AG09309 (cell line): ENCODE measurements at regions not wholly inside any gene's neighbourhood (a gene's known extent, or its start where the extent isn't known, plus 50 kb on each side); places are given as distances from the start of the nearest gene placed in this dataset.

Source experiments
- DNase-seq: peaks from one replicate; pipeline ENCODE4 v3.0.0-alpha.2; 2010; ENCODE audit warnings: low read depth
- H3K4me3 ChIP-seq: 2 replicates; pipeline ENCODE4 v1.5.1; 2011; ENCODE audit warnings: mild to moderate bottlenecking, low read depth, low read length, moderate library complexity; ENCODE audit not compliant: control insufficient read depth
- TF ChIP-seq, protein P1 (sequence below): IDR thresholded peaks from 2 replicates; pipeline ENCODE4 v1.5.1; 2011; ENCODE audit warnings: mild to moderate bottlenecking, low read depth, low read length, inconsistent platforms; ENCODE audit not compliant: insufficient read depth, control insufficient read depth; ENCODE audit errors: missing control alignments

DNA sequence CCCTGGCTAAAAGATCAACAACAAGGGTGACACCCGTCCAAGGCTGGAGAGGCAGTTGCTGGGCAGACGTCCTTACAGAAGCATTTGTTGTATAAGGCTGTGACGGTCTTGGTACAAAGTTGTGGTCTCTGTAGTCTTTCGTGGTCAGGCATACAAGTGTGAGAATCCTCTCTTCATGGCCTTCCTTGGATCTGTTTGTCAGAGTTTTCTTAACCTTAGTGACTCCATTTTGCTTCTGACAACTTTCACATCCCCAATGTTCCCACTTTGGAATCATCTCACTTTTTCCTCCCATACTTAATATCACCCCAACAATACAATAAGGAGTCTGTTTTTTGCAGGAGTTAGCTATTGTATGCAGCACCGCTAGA, 72.7 kb upstream of the ZCCHC2 start:
- no peak for DNase-seq
- H3K4me3 ChIP-seq: no peak overlapping the region

DNA sequence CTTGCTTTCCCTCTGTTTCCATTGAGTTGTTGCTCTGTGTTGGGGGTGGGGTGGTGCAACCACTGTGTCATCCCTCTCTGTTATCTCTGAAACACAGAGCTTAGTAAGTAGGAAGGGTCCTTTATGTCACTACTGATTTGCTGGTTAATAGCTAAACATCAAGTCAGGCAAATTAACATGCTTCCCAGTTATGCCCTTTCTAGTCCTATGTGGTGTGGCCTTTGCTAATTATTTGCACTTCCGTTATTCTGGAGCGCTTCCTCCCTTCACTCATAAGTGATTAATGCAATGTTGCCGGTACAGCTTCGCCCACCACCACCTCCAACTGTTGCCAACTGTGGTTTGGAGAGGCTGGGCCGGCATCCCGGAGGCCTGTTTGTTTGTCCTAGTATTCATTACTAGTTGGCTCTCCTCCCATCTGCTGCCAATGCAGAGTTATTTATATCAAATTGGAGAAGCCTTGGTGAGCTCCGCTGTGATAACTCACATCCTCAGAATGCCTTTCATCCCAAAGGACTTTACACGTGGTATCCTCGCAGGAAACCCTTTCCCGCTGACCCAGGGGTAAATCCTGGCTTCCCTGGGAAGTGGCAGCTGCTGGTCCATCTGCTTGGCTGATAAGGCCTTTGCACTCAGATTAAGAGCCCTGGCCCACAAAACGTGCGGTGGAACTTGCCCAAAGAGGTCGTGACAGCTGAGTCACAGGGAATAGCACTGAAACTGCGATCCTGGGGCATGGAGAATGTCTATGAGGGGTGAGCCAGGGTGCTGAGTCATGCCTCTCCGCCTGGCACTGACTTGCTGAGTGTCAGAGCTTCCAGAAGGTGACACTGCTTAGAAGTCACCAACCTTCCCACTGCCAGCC, 72.0 kb upstream of the ZCCHC2 start:
- peak; percentile 46 for DNase-seq
- TF ChIP-seq, protein P1, sequence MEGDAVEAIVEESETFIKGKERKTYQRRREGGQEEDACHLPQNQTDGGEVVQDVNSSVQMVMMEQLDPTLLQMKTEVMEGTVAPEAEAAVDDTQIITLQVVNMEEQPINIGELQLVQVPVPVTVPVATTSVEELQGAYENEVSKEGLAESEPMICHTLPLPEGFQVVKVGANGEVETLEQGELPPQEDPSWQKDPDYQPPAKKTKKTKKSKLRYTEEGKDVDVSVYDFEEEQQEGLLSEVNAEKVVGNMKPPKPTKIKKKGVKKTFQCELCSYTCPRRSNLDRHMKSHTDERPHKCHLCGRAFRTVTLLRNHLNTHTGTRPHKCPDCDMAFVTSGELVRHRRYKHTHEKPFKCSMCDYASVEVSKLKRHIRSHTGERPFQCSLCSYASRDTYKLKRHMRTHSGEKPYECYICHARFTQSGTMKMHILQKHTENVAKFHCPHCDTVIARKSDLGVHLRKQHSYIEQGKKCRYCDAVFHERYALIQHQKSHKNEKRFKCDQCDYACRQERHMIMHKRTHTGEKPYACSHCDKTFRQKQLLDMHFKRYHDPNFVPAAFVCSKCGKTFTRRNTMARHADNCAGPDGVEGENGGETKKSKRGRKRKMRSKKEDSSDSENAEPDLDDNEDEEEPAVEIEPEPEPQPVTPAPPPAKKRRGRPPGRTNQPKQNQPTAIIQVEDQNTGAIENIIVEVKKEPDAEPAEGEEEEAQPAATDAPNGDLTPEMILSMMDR: no peak
- no peak overlapping the region for H3K4me3 ChIP-seq

More for the DNA sequence above, 72.7 kb upstream of the ZCCHC2 start:
- TF ChIP-seq, protein P1: no peak

DNA sequence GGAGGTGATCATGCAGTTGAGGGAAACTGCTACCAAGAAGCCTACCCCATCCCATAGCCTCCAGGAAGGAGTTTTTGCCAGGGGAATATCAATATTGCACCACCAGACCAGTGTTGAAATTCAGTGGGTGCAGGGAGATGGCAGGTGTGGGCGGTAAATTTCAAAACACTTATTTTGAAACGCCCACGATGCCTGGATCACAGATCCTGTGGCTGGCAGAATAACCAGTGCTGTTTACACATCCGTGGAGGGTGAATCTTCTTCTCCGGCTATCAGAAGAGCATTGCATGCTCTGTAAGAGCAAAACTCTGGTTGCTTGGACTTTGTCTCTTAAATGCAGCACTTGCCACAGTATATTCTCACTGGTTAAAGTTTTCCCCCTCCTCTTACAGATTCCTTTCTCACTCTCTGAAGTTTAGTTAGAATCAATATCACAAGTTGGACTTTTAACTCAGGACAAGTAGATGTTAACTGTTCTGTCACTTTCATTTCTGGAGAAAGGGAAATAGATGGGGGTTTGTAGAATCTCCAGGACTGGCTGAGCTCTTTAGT, 70.5 kb upstream of the ZCCHC2 start:
- H3K4me3 ChIP-seq: no peak overlapping the region
- DNase-seq: peak; percentile 10
- TF ChIP-seq, protein P1: no peak

DNA sequence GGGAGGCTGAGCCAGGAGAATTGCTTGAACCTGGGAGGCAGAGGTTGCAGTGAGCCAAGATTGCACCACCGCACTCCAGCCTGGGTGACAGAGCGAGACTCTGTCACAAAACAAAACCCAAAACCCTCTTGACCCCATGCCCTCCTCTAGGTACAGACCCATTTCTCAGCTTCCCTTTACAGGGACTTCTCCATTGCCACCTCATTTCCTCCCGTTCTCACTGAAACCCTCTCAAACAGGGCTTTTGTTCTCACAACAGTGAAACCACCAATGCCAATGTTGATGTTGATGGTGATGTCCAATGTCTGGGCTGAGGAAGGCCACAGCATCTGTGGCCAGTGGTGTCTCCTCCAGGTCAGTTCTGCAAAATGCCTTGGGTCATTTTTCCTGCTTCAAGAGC, 69.0 kb upstream of the ZCCHC2 start:
- no peak for DNase-seq
- H3K4me3 ChIP-seq: no peak overlapping the region
- TF ChIP-seq, protein P1: no peak

DNA sequence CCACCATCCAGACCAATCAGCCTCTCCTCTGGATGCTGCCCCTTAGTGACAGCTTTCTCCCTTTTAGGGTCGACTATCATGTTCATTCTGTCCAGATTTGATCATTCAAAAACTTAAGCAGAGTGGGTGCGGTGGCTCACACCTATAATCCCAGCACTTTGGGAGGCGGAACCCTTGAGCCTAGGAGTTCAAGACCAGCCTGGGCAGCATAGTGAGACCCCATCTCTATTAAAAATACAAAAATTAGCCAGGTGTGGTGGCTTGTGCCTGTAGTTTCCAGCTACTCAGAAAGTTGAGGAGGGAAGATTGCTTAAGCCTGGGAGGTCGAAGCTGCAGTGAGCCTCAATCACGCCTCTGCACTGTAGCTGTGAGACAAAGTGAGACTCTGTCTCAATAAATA, 68.3 kb upstream of the ZCCHC2 start:
- no peak overlapping the region for H3K4me3 ChIP-seq
- TF ChIP-seq, protein P1: no peak
- DNase-seq: no peak

DNA sequence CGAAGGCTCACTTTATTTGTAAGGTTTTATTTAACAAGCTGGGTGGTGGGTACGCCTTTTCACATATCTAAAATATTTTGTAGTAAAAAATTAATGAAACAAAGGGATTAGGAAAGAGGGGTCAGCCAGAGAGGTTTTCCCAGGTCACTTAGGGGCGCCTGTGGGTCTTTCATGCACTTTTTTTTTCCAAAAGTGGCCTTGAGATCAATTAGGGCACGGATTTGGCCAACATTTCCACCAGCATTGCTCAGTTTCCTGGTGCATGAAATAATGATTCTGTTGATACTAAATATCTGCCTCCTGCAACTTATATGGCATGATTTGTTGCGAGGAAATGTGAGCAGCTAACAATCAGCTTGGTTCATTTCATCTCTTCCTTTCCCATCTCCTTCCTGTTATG, 67.6 kb upstream of the ZCCHC2 start:
- DNase-seq: no peak
- no peak overlapping the region for H3K4me3 ChIP-seq
- TF ChIP-seq, protein P1: no peak

DNA sequence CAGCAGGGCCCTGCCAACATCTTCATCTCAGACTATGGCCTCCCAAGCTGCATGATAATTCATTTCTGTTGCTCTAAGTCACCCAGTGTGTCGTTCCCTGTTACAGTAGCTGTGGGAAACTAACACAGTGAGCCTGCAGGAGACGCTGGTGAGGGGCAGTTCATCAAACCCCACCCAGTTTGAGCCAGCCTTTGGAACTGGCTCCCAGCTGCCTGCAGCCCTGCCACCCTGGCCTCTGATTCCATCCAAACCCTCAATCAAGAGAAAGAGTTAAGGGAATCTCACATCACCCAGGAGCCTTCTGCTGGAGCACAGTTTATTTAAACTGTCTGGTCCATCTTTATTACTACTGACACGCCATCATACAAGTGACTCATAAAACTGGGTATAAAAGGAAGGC, 64.9 kb upstream of the ZCCHC2 start:
- no peak for DNase-seq
- no peak overlapping the region for H3K4me3 ChIP-seq
- TF ChIP-seq, protein P1: no peak
